ENCODE measurements at regions not wholly inside any gene's neighbourhood (a gene's known extent, or its start where the extent isn't known, plus 50 kb on each side); places are given as distances from the start of the nearest gene placed in this dataset.

DNA sequence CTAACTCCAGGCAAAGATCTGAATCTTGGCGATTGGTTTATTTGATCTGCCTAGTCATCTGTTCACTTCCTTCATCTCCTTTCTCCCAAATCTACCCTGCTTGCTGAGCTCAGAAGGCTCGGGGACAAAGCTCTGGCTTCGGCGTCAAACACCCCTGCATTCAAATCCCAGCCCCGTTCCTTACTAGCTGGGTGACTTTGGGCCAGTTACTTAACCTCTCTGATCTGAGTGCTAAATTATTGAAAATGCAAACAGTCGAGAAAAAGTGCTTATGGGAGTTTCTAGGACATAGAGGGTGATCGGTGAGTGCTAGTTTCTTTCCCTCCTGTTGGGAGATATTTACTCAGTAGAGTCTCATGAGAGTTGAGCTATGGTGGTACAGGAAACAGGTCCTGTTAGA, 121.2 kb upstream of the RFLNA start:
- H3K4me3 ChIP-seq (ENCODE audit: control insufficient read depth, low read depth, low read length) = no peak overlapping the region
- DNase-seq (ENCODE audit: low read depth) = no peak
- TF ChIP-seq, protein P1, sequence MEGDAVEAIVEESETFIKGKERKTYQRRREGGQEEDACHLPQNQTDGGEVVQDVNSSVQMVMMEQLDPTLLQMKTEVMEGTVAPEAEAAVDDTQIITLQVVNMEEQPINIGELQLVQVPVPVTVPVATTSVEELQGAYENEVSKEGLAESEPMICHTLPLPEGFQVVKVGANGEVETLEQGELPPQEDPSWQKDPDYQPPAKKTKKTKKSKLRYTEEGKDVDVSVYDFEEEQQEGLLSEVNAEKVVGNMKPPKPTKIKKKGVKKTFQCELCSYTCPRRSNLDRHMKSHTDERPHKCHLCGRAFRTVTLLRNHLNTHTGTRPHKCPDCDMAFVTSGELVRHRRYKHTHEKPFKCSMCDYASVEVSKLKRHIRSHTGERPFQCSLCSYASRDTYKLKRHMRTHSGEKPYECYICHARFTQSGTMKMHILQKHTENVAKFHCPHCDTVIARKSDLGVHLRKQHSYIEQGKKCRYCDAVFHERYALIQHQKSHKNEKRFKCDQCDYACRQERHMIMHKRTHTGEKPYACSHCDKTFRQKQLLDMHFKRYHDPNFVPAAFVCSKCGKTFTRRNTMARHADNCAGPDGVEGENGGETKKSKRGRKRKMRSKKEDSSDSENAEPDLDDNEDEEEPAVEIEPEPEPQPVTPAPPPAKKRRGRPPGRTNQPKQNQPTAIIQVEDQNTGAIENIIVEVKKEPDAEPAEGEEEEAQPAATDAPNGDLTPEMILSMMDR (conservative IDR thresholded peaks at IDR 0.05; ENCODE audit: control insufficient read depth, insufficient read depth, low read depth, low read length) = no peak

DNA sequence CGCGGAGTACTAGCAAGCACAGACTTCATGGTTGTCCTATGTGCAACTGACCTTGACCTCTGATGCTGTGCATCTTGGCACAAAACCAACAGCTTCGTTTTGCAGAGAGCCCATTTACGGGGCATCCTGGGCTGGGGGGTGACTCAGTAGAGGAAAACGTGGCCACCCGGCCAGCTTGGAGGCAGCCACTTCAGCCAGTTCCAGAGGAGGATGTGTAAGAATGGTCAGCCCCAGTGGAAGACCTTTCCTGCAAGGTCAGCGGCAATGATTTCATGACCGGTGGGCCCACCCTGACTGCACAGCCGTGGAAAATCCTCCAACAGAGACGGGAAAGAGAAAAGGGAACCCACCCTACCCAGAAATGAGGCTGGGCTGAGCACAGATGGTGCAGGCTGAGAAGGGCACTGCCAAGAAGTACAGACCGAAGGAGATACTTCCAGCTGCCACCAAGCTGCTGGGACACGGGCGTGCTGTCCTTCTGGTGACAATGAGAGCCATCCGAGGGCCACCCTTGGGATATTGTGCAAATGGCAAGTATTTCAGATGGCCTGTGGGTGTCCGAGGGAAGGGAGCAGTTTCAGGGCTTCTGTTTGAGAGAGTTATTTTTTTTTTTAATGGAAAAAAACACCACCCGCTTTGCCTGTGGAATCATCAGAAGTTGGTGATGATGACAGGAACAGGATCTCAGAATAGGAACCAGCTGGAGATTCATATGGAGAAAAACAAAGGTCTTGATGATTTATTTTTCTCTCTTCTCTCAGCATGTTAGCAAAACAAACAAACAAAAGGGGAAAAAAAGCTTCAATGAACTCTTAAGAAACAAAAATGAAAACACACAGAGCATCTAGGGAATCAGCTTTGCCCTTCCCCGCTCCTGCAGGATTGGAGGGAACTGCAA, 120.2 kb upstream of the RFLNA start:
- TF ChIP-seq, protein P1 (conservative IDR thresholded peaks at IDR 0.05; ENCODE audit: control insufficient read depth, insufficient read depth, low read depth, low read length) = no peak
- peak; percentile 43 for DNase-seq (ENCODE audit: low read depth)
- no peak overlapping the region for H3K4me3 ChIP-seq (ENCODE audit: control insufficient read depth, low read depth, low read length)

DNA sequence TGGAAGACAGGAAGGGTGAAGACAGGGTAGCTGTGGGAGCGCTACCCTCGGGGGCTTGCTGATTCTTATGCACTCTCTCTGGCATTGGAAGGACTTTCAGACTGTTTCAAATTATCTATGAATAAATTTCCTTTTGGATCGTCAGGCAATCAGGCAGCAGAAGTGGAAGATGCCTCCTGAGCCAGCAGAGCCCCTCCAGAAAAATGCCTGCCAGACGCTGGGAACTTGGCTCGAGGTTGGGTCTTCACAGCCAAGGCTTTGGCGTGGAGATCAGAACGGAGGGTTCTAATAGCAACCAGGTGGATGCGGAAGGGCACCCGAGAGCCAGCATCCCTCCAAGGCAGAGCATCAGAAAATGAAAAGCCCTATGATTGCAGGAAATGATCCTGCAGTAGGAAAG, 119.2 kb upstream of the RFLNA start:
- H3K4me3 ChIP-seq (ENCODE audit: control insufficient read depth, low read depth, low read length) = no peak overlapping the region
- no peak for DNase-seq (ENCODE audit: low read depth)
- TF ChIP-seq, protein P1 (conservative IDR thresholded peaks at IDR 0.05; ENCODE audit: control insufficient read depth, insufficient read depth, low read depth, low read length) = no peak

DNA sequence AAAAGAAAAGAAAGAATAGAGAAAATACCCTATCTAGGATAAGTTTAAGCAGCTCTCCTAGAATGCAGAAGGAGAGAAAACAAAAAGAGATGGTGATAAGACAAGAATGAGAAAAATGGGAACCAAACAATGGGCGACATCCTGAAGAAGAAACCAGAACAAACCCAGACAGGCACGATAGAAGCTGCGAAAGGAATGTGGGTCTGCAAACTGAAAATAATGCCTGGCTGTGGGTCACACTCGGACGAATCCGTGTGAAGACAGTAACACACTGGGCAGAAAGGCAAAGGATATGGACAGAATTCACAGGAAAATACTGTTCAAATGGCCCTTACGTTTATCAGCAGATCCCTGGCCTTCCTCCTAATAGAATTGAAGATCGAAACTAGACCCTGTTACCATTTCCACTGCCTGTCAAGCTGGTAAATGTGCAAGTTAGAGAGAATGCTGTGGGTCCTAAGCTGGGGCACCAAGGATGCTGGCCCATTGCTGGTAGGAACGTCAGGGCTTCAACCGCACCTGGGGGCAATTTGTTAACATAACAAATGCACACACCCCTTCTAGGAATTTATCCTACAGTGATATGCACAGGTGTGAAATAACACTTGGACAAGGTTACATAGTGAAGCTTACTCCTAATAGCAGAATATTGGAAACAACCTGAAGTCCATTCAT, 117.5 kb upstream of the RFLNA start:
- H3K4me3 ChIP-seq (ENCODE audit: control insufficient read depth, low read depth, low read length) = no peak overlapping the region
- no peak for DNase-seq (ENCODE audit: low read depth)
- TF ChIP-seq, protein P1 (conservative IDR thresholded peaks at IDR 0.05; ENCODE audit: control insufficient read depth, insufficient read depth, low read depth, low read length) = no peak

DNA sequence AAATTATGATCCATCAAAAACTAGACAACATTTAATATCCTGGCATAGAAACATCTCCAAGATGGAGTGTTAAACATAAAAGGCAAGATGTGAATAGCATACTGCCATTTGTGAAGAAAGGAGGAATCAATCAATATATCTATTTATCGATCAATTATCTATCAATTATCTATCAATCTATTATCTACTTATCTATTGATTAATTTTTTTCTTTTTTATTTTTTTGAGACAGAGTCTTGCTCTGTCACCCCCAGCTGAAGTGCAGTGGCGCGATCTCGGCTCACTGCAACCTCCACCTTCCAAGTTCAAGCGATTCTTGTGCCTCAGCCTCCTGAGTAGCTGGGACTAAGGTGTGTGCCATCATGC, 117.0 kb upstream of the RFLNA start:
- H3K4me3 ChIP-seq (ENCODE audit: control insufficient read depth, low read depth, low read length) = no peak overlapping the region
- DNase-seq (ENCODE audit: low read depth) = no peak
- TF ChIP-seq, protein P1 (conservative IDR thresholded peaks at IDR 0.05; ENCODE audit: control insufficient read depth, insufficient read depth, low read depth, low read length) = no peak

DNA sequence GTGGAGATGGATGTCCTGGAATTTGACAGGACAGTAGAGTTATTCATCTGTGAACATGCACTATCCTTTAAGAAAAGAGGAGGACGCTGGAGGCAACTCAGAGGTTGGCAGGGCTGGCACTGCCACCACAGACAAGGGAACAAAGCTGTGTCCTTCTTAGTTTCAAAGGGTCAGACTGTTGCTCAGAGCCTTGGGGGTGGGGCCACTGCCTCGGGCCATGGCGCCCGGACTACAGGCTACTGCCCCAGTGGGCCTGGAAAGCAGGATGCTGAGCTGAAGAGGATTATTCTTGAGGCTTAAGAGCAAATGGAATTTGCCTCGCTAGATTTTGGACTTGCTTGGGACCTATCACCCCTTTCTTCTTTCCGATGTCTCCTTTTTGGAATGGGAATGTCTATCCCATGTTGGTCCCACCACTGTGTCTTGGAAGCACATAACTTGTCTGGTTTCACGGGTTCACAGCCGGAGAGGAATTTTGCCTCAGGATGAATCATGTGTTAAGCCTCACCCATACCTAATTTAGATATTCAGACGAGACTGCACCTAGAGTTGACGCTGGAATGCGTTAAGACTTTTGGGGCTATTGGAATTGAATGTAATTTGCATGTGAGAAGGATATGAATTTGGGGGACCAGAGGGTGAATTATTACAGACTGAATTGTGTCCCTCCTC, 114.8 kb upstream of the RFLNA start:
- no peak for DNase-seq (ENCODE audit: low read depth)
- no peak overlapping the region for H3K4me3 ChIP-seq (ENCODE audit: control insufficient read depth, low read depth, low read length)
- TF ChIP-seq, protein P1 (conservative IDR thresholded peaks at IDR 0.05; ENCODE audit: control insufficient read depth, insufficient read depth, low read depth, low read length) = no peak
